ENCODE measurements at regions not wholly inside any gene's neighbourhood (a gene's known extent, or its start where the extent isn't known, plus 50 kb on each side); places are given as distances from the start of the nearest gene placed in this dataset.

DNA sequence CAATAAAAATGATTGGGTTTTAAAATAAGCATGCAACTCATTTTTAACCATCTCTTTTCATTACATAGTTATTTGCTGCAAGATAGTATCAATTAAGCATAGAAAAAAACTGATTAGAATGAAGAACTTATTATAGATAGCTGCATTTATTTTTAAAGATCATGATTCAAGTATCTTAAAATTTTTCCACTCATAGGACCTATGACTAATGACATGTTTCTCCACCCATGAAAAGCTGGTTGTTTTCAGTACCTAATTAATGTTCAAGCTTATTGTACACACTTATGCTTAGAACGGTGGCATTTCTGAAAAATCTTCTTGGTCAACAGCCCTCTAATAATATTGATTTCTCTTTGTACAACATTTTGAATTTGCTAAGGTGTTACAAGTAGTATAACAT lies 193.5 kb upstream of the PITX2 start:
- TF ChIP-seq, protein P1, sequence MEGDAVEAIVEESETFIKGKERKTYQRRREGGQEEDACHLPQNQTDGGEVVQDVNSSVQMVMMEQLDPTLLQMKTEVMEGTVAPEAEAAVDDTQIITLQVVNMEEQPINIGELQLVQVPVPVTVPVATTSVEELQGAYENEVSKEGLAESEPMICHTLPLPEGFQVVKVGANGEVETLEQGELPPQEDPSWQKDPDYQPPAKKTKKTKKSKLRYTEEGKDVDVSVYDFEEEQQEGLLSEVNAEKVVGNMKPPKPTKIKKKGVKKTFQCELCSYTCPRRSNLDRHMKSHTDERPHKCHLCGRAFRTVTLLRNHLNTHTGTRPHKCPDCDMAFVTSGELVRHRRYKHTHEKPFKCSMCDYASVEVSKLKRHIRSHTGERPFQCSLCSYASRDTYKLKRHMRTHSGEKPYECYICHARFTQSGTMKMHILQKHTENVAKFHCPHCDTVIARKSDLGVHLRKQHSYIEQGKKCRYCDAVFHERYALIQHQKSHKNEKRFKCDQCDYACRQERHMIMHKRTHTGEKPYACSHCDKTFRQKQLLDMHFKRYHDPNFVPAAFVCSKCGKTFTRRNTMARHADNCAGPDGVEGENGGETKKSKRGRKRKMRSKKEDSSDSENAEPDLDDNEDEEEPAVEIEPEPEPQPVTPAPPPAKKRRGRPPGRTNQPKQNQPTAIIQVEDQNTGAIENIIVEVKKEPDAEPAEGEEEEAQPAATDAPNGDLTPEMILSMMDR (IDR thresholded peaks at IDR 0.05; ENCODE audit: unreplicated experiment) = no peak
- H3K4me1 Mint-ChIP-seq (ENCODE audit: unreplicated experiment) = no peaks in the 10 kb centered on the region
- no peaks in the 10 kb centered on the region for H3K27me3 Mint-ChIP-seq (ENCODE audit: unreplicated experiment)
- DNase-seq (ENCODE audit: low spot score) = no peak
- H3K9me3 Mint-ChIP-seq (ENCODE audit: unreplicated experiment) = no peaks in the 10 kb centered on the region
- no peaks in the 10 kb centered on the region for H3K36me3 Mint-ChIP-seq (ENCODE audit: low read depth, unreplicated experiment)
- no peak overlapping the region for H3K27ac Mint-ChIP-seq (ENCODE audit: unreplicated experiment)
- H3K4me3 Mint-ChIP-seq (ENCODE audit: unreplicated experiment) = no peak overlapping the region

DNA sequence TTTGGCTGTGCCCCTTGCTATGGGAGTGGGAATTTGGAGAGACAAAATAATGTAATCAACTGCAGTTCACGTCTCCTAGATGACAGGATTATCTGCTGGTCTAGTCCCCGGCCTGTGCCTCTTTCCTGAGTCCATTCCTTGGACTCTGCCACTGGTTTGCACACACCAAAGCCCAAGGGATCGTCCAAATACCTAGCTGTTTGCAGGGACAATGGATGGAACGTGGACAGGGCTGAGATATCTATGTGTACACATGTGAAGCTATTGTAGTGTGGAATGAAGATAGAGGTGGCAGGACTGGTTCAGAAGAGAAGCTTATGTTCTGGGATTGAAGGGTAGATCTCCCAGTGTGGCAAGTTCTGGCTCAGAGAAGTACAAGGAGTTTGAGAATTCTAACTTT lies 198.3 kb upstream of the PITX2 start:
- H3K9me3 Mint-ChIP-seq (ENCODE audit: unreplicated experiment) = no peaks in the 10 kb centered on the region
- H3K36me3 Mint-ChIP-seq (ENCODE audit: low read depth, unreplicated experiment) = no peaks in the 10 kb centered on the region
- H3K4me1 Mint-ChIP-seq (ENCODE audit: unreplicated experiment) = no peaks in the 10 kb centered on the region
- no peak for DNase-seq (ENCODE audit: low spot score)
- no peaks in the 10 kb centered on the region for H3K27me3 Mint-ChIP-seq (ENCODE audit: unreplicated experiment)
- no peak overlapping the region for H3K27ac Mint-ChIP-seq (ENCODE audit: unreplicated experiment)
- TF ChIP-seq, protein P1 (IDR thresholded peaks at IDR 0.05; ENCODE audit: unreplicated experiment) = no peak
- no peak overlapping the region for H3K4me3 Mint-ChIP-seq (ENCODE audit: unreplicated experiment)

DNA sequence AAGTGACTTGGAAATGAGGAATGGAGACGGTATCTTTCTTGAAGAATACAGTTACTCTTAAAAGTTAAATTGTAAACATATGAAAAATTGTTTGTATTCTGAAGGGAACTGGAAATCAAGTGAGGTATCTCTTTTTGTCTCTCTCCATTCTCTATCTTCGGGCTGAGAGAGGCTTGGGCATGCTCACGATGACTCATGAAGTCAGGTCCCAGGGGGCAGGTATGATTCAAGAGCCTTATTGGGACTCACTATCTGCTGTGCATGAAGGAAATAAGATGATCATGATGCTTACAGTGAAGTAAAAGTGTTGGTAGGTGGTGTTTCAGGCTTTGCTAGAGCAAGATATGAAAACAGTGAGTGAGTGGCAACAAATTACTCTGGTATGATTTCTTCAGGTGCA lies 200.4 kb upstream of the PITX2 start:
- Mint-ChIP-seq H3K4me1 (ENCODE audit: unreplicated experiment) (no peaks in the 10 kb centered on the region), H3K36me3 (ENCODE audit: low read depth, unreplicated experiment) (no peaks in the 10 kb centered on the region), H3K27ac (ENCODE audit: unreplicated experiment) (no peak overlapping the region), H3K4me3 (ENCODE audit: unreplicated experiment) (no peak overlapping the region), H3K27me3 (ENCODE audit: unreplicated experiment) (no peaks in the 10 kb centered on the region), H3K9me3 (ENCODE audit: unreplicated experiment) (no peaks in the 10 kb centered on the region)
- no peak for DNase-seq (ENCODE audit: low spot score)
- TF ChIP-seq, protein P1 (IDR thresholded peaks at IDR 0.05; ENCODE audit: unreplicated experiment) = no peak

DNA sequence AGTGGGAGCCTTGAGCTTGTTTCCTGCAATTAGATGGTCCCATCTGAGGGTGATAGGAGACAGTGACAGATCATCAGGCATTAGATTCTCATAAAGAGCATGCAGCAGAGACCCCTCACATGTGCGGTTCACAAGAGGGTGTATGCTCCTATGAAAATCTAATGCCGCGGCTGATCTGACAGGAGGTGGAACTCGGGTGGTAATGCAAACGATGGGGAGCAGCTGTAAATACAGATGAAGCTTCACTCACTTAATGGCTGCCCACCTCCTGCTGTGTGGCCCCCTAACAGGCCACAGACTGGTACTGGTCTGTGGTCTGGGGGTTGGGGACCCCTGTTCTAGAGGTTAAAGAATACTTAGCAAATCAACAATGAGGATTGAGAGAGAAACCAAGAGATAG lies 201.5 kb upstream of the PITX2 start:
- DNase-seq (ENCODE audit: low spot score) = no peak
- TF ChIP-seq, protein P1 (IDR thresholded peaks at IDR 0.05; ENCODE audit: unreplicated experiment) = no peak
- Mint-ChIP-seq H3K4me3 (ENCODE audit: unreplicated experiment) (no peak overlapping the region), H3K36me3 (ENCODE audit: low read depth, unreplicated experiment) (no peaks in the 10 kb centered on the region), H3K27me3 (ENCODE audit: unreplicated experiment) (no peaks in the 10 kb centered on the region), H3K27ac (ENCODE audit: unreplicated experiment) (no peak overlapping the region), H3K4me1 (ENCODE audit: unreplicated experiment) (no peaks in the 10 kb centered on the region), H3K9me3 (ENCODE audit: unreplicated experiment) (no peaks in the 10 kb centered on the region)

DNA sequence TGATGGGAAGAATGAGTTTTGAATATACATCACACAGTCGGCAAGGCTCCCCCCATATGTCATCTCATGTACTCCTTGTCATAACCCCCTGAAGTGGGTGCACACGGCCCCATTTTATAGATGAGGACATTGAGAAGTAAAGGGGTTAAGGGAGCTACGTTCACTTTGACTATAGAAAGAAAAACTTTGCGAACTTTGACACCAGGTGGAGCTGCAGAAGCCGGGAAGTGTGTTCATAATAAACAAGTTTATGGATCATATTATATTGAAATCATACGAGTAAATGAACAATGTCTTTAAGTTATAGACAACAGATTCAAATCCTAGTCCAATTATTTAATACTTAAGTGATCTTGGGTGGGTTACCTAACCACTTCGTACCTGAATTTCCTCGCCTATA lies 203.8 kb upstream of the PITX2 start:
- Mint-ChIP-seq H3K4me3 (ENCODE audit: unreplicated experiment) (no peak overlapping the region), H3K27me3 (ENCODE audit: unreplicated experiment) (no peaks in the 10 kb centered on the region), H3K36me3 (ENCODE audit: low read depth, unreplicated experiment) (no peaks in the 10 kb centered on the region), H3K9me3 (ENCODE audit: unreplicated experiment) (no peaks in the 10 kb centered on the region), H3K27ac (ENCODE audit: unreplicated experiment) (no peak overlapping the region), H3K4me1 (ENCODE audit: unreplicated experiment) (no peaks in the 10 kb centered on the region)
- DNase-seq (ENCODE audit: low spot score) = no peak
- TF ChIP-seq, protein P1 (IDR thresholded peaks at IDR 0.05; ENCODE audit: unreplicated experiment) = no peak
